ENCODE measurements at regions not wholly inside any gene's neighbourhood (a gene's known extent, or its start where the extent isn't known, plus 50 kb on each side); places are given as distances from the start of the nearest gene placed in this dataset.

- peak; percentile 78 for DNase-seq (ENCODE audit: low spot score)
Measured at GRCh38 chr10:101297901-101298486, 56.0 kb upstream of the BTRC start.

- no peak for DNase-seq (ENCODE audit: low spot score)
Measured at GRCh38 chr10:101299211-101299610, 54.8 kb upstream of the BTRC start.

- DNase-seq (ENCODE audit: low spot score): peak; percentile 72
Measured at GRCh38 chr10:101301111-101301731, 52.7 kb upstream of the BTRC start.

- peak; percentile 57 for DNase-seq (ENCODE audit: low spot score)
Measured at GRCh38 chr10:101303087-101303703, 50.8 kb upstream of the BTRC start.

All from SK-N-DZ (cell line).